ENCODE measurements at regions not wholly inside any gene's neighbourhood (a gene's known extent, or its start where the extent isn't known, plus 50 kb on each side); places are given as distances from the start of the nearest gene placed in this dataset.
"Not testable (repeated sequence)": the region's sequence is repeated elsewhere in the genome, so short reads cannot be mapped to it uniquely, and the experiment has no call there.

DNA sequence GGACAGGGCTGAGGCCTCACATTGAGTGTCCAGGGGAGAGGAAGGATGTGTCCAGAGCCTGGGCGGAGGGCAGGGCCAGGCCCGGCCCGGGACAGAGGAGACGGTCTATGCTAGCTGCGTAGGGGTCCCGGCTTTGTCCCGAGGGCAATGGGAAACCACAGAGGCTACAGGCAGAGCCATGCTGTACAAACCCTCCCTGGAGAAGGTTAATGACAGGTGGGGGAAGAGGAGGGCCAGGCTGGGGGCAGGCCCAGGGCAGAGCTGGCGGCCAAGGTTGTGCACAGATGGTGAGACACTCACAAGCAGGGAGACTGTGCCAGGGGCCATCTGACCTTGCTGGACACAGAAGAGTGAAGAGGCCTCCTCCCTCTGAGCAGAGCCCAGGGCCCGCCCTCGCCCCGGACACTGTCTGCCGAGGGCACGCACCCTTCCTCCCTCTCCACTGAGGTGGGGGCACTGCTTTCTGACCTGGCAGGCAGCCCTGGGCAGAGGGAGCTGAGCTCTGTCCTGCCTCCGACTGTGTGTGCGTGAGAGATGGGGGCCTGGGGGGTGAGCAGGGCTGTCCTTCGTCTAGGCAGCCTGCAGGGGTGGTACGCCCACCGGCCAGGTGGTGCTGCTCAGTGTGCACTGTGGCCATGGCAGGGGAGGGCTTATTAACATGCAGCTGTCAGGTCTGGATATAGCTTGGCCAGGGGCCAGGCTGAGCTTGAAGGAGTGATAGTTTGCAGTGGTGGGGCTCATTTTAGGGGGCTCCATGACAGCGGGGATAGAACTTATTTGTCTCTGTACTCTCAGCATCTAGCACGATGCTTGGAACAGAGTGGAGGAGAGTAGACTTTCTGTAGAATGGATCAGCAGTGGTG, 75.7 kb upstream of the LRPAP1 start:
- TF ChIP-seq POLR2A (IDR thresholded peaks at IDR 0.05; ENCODE audit: low read length) (no peak), GATA1 (IDR thresholded peaks at IDR 0.05; ENCODE audit: low read depth, low read length) (no peak)
- DNase-seq, result no peak

DNA sequence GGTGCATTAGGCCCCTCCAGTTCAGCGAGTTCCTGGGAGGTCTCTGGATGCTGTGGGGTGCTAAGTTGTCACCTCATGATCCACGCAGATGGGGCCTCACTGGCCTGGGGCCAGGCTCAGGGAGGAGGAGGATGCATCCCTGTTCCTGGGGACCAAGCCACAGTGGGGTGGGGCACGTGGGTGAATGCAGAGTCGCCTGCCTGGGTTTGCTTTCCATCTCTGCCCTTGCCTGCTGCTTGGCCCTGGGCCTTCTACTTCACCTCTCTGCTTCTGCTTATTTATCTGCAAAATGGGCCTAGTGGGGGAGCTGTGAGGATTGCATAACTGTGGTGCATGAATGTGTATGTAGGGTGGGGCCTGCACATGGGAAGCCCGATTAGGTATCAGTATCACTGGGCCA, 74.6 kb upstream of the LRPAP1 start:
- DNase-seq, result peak; percentile 40 to 58

DNA sequence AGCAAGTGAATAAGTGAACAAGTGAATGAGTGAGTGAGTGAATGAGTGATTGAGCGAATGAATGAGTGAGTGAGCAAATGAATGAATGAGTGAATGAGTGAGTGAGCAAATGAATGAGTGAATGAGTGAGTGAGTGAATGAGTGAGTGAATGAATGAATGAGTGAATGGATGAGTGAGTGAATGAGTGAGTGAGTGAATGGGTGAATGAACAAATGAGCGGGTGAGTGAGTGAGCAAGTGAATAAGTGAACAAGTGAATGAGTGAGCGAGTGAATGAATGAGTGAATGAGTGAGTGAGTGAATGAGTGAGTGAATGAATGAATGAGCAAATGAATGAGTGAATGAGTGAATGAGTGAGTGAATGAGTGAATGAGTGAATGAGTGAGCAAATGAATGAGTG, 74.0 kb upstream of the LRPAP1 start:
- peak in 1 of 2 experiments; percentile 29 for DNase-seq

DNA sequence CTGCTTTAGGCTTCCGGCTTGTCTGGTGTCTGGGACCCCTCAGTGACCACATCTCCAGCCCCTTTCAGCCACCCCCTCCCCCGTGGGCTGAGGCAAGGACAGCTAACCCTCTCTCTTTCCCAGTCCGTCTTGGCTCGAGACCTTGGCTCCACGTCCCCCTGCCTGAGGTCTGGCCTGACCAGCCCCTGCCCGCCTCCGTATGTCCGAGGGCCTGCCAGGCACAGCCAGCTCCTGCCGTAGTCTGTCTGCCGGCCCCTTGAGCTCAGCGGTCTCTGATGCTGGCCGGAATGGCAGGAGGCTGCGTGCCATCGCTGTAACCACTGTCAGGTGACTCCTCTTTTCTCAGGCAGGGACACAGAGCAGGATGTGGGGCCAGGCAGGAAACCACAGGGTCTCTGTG, 73.3 kb upstream of the LRPAP1 start:
- TF ChIP-seq POLR2A (IDR thresholded peaks at IDR 0.05; ENCODE audit: low read length) (no peak), GATA1 (IDR thresholded peaks at IDR 0.05; ENCODE audit: low read depth, low read length) (no peak)
- no peak for DNase-seq

DNA sequence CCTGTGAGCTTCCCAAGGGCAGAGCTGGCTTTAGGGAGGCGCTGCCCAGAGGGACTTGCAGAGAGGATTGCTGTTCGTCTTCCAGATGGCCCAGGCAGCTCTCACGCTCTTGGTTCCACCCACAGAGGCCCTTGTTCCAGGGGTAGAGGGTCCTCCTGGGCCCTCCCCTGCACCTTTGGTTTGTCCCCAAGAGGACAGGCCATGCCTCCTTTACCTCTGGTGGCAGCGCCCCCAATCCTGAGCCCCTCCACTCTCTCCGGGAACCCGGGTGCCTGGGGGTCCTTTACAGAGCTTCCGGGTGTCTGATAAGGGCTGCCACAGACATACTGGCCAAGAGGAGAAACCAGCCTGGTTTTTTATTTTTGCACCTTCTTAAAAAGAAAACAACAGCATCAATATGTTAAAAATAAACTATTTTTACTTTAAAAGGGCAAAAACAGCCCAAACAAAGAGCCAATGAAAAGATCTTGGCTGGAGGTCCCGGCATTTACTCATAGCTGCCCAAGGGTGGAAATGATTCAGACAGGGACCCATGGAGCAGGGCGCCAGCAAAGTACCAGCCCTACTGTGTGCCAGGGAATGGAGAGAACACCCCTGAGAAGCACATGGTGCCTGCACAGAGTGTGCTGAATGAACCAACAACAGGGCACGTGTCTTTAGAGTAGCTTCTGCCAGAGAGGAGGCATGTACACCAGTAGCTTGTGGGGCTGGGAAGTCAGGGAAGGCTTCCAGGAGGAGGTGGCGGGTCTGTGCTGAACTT, 70.8 kb upstream of the LRPAP1 start:
- not testable (repeated sequence) for DNase-seq

DNA sequence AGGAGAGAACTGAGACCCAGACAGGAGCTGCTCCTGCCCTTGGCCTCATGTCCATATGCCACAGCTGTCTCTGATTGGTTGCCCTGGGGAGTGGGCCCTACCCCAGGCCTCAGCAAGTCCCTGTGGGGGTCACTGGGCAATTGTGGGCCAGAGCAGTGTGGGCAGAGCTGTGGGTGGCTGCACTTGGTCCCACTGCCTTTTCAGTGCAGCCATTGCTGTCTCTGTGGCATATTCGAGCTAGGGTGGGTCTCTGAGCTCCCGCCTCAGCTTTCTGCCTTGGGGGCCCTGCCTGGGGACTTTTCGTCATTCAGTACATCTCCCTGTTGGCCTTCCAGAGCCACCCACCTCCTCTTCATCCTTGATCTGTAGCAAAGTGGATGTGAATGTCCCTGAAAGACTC, 69.8 kb upstream of the LRPAP1 start:
- no peak for DNase-seq

DNA sequence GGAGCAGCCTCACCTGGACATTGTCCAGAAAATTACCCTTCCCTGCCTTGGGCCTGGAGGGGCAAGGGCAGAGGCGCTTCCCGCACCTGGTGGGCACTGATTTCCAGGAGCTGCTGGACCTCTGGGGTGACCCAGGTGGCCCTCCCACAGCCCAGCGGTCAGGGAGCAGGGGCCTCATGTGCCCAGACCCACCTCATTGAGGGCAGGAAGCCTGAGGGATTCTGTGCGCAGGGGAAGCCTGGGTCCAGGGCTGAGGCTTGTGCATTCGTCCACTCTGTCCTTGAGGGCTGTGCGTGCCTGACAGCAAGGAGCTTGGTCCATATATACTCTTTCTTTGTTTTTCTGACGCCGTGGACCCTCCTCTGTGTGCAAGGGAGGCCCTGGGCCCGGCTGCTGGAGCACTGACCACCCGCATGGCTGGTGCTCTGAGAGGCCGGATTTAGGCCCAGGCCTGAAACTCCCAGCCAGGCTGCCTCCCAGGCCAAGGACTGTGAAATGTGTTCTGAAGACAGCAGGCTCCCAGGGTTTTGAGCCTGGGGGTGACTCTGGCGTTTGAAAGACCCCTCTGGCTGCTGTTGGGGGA, 69.0 kb upstream of the LRPAP1 start:
- DNase-seq, result not testable (repeated sequence)

More for the DNA sequence above, 69.8 kb upstream of the LRPAP1 start:
- TF ChIP-seq GATA1 (IDR thresholded peaks at IDR 0.05; ENCODE audit: low read depth, low read length) (no peak), POLR2A (IDR thresholded peaks at IDR 0.05; ENCODE audit: low read length) (no peak)

DNA sequence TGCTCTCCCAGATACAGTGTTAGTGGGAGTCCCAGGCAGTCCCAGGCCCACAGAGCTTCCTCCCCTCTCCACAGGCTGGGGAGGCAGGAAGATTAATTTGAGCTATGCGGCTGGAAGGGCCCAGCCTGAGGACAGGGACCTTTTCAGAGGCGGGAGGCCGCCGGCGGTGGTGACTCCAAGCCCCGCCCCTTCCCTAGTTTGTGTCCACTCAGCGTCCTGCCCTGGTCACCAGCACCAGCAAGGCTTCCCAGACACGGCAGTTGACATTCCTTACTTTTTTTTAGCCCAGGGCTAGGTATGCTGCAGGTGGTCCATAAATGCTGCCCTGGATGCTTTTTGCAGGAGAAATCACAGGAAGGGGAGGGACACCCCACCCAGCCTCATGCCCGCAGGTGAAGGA, 67.7 kb upstream of the LRPAP1 start:
- no peak for DNase-seq
- TF ChIP-seq POLR2A (IDR thresholded peaks at IDR 0.05; ENCODE audit: low read length) (no peak), GATA1 (IDR thresholded peaks at IDR 0.05; ENCODE audit: low read depth, low read length) (no peak)

DNA sequence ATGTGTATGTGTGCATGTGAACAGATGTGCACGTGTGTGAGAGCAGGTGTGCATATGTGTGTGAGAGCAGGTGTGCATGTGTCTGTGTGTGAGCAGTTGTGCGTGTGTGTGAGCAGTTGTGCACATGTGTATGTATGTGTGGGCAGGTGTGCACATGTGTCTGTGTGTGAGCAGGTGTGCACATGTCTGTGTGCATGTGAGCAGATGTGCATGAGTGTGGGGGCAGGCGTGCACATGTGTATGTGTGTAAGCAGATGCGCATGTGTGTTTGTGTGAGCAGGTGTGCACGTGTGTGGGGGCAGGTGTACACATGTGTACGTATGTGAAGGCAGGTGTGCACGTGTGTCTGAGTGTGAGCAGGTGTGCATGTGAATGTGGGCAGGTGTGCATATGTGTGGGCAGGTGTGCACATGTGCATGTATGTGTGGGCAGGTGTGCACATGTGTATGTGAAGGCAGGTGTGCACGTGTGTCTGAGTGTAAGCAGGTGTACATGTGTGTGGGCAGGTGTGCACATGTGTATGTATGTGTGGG, 66.5 kb upstream of the LRPAP1 start:
- TF ChIP-seq GATA1 (IDR thresholded peaks at IDR 0.05; ENCODE audit: low read depth, low read length), result no peak
- TF ChIP-seq POLR2A (IDR thresholded peaks at IDR 0.05; ENCODE audit: low read length), result no peak

DNA sequence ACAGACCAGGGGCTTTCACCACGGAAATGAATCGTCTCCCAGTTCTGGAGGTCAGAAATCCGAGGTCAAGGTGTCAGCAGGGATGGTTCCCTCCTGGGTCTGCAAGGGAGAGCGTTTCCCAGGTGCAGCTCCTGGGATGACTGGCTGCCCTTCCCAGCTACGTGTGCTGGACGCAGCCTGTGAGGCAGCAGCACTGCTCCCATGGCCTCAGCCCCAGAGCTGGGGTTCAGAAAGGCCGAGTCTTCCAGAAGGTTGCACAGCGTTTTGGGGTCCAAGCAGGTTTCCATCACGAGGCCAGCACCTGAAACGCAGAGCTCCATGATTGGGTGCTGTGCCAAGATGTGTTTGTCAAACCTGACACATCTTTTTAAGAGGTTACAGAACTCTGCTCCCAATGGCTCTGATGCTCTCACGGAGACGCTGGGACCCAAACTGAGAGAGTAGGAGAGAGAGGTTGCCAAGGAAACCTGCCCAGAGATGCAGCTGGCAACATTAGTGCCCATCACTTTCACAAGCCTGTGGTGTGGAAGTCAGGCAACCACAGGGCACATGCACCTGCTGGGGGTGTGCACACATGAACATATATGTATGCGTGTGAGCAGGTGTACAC, 65.8 kb upstream of the LRPAP1 start:
- DNase-seq, result not testable (repeated sequence)

More for the DNA sequence above, 66.5 kb upstream of the LRPAP1 start:
- DNase-seq, result no peak

DNA sequence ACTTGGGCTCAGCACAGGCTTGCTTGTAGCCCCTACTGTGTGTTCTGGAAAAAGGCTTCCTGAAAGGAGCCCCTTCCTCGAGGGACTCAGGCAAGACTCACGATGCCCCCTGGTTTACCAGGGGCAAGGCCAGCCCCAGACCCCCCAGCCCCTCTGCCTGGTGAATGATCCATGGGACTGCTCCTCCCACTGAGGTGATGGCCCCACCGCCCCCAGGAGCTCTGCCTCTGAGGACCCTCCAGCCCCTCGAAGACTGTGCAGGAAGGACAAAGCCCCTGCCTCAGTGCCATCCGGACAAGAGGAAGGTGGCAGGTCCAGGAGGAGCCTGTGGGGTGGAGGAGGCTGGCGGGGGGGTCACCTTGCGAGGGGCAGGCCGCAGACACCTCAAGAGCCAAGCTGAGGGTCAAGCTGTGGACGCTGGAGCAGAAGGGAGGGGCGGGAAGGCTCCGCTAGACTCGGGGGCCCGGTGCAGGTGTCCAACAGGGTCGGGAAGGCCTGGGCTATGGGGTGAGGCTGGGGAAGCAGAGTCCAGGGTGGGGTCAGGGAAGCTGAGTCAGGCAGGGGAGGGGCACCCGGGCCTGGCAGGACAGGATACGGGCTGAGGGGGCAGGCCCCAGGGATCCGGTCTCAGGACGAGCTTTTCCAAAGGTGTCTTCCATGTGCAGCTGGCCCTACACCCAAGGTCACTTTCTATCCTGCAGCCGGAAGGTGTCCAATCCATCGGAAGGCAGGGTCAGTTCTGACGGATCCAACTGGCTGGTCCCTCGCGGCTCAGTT, 64.9 kb upstream of the LRPAP1 start:
- DNase-seq, result not testable (repeated sequence)

DNA sequence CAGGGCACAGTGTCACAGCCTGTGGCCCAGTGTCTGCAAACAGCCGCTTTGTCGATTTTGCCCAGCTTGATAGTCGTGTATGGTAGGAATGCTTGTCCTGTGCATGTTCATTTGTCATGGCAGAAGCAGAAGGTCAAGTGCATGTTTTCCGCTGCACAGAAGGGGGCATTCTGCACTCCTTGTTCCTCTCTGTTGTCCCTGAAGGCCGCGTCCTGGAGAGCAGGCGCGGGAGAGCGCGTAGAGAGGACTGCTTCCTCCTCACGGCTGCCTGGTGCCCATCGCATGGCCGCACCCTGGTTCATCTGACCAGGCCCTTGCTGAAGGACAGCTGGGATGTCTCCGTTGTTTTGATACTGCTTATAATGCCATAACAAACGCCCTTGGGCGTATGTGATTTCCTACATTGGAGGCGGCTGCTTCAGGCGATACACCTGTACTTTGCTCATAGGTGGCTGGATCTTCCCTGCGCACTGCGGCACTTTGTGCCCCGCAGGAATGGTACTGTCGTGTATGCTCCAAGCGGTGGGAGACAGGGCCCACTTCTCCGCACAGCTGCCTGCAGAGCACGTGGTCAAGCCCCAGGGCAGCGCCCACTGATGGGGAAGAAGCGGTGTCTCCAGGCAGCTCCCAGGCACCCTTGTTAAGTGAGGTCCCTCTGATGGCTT, 63.5 kb upstream of the LRPAP1 start:
- not testable (repeated sequence) for DNase-seq

DNA sequence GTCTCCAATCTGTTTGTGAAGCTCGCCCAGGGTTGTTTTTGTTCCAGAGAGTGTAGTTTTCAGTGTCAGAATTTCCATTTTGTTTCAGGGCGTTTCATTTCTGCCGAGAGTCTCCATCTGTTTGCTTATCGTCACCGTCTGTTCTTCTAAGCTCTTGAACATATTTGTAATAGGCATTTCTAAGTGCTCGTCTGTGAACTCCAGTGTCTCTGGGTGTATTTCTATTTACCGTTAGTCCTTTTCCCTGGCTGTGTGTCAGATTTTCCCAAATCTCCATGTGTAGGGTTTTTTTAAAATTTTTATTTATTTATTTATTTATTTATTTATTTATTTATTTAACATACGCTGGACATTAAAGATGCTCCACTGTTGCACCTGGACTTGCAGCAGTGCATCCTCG, 62.5 kb upstream of the LRPAP1 start:
- DNase-seq, result not testable (repeated sequence)

DNA sequence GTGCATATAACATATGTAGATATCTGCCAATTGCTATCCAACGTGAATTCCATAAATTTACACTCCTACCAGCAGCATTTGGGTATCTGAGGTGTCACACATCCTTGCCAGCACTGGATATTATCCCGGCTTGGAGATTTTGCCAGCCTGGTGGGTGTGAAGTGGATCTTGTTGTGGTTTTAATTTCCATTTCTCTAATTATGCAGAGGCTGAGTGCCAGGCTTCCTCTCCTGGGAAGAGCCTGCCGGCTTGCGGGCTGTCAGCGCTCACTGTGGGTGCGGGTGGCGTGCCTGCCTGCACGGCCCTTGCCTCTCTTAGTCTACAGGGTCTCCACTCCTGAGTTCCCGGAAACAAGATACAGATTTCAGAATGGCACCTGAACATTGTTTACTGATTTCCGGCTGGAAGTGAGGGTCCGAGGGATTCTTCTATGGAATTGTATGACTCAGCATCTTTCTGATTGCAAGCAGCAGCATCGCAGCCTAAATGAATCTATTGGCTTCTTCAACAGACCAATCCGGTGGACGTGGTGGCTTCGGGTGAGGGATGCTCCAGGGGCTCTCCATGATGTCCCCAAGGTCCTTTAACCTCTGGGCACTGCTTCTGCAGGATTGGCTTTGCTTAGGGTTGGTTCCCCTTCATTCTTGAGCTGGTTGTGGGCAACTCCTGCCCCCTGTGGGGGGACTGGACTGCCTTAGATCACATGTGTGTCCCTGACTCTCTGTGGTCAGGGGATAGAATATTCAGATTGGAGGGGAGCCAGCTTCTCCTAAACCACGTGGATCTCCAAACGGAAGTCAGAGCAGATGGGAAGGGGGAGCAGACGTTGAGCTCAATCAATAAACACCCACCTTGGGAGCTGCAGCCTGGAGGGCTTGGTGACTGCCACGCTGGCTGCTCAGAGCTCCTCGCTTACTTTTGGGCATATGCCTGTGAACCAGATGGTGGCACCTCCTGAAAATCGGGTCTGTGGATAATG, 58.0 kb upstream of the LRPAP1 start:
- not testable (repeated sequence) for DNase-seq

DNA sequence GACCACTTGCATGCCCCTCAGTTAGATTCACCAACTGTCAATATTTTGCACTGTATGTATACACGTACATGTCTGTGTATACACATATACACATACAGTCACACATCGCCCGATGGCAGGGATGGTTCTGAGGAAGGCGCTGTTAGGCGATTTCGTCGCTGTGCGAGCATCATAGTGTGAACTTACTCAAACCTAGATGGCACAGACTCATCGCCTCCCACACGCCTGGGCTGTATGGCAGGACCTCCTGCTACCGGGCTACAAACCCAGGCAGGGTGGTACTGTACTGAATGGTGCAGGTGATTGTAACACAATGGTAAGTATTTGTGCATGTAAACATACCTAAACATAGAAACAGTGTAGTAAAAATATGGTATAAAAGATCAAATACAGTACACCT, 57.2 kb upstream of the LRPAP1 start:
- not testable (repeated sequence) for DNase-seq

DNA sequence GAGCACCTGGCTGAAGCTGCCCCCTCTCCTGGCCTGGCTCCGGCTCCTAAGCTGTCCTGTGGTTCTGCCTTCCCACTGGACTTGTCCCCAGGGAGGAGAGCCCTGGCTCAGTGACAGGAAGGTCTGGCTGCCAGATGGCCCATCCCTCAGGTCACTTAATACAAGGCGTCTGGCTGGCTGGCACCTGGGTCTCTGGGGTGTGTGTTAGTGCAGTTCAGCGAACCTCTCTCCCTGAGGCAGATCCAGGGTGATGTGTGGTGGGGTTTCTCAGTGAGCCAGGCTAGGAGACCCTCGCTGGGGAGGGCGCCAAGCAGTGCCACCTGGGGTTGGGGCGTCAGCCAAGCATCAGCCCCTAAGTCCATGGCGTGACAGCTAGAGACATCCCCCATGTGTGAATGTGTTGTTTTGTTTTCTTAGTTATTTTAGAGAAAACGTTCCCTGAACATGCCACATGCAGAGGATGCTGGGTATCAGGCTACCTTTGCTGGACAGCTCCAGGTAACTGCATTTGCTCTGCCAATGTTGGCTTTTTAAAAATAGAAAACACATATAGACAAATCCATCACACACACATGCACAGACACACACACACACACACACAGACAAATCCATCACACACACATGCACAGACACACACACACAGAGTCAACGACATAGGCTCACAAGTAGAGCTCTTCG, 56.4 kb upstream of the LRPAP1 start:
- not testable (repeated sequence) for DNase-seq

DNA sequence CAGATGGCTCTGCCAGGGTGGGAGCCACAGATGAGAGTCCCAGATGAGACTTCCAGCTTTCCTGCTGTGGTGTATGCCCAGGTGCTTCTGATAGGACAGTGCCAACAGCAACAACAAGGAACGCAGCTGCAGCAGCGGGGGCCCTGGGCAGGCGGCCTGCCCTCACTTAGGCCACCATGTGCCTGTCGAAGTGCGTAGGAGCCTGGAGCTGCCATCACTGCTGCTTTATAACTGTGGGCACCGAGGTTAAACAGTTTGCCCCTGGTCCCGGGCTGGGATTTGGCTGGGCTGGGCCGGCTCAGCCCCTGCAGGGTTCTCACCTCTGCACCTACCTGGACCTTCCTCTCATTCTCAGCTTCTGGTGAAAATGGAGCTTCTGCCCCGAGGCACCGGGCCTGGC, 54.4 kb upstream of the LRPAP1 start:
- not testable (repeated sequence) for DNase-seq

DNA sequence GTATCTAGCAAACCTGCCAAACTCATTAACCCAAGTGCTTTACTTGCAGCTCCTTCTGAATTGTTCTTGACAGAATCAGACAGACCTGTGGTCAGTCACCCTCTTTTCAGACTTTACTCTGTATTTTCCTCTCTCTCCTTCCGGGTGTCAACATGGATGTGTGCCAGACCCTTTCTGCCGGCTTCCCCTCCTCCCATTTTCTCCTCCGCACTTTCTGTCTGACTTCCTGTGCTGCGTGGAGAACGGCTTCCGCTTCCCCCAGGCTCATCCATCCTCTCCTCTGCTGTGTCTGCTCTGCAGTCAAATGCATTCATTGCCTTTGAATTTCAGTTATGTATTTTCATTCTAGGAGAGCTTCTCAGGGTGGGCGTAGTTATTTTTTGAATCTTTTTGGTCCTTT, 53.3 kb upstream of the LRPAP1 start:
- DNase-seq, result not testable (repeated sequence)

All from erythroblast (primary cell).